C4-2B (cell line): ENCODE measurements at regions not wholly inside any gene's neighbourhood (a gene's known extent, or its start where the extent isn't known, plus 50 kb on each side); places are given as distances from the start of the nearest gene placed in this dataset.
"Not testable (repeated sequence)": the region's sequence is repeated elsewhere in the genome, so short reads cannot be mapped to it uniquely, and the experiment has no call there.

ENCODE experiments used
- H3K27ac ChIP-seq: fragments of 450-650 bp; 2 replicates; pipeline ENCODE4 v1.5.1; 2017
- CTCF ChIP-seq: fragments of 450-650 bp; conservative IDR thresholded peaks from 2 replicates; pipeline ENCODE4 v1.5.1; 2017; ENCODE audit warnings: mild to moderate bottlenecking
- ZFX ChIP-seq: fragments of 450-650 bp; IDR thresholded peaks from 2 replicates; pipeline ENCODE4 v1.6.1; 2017

DNA sequence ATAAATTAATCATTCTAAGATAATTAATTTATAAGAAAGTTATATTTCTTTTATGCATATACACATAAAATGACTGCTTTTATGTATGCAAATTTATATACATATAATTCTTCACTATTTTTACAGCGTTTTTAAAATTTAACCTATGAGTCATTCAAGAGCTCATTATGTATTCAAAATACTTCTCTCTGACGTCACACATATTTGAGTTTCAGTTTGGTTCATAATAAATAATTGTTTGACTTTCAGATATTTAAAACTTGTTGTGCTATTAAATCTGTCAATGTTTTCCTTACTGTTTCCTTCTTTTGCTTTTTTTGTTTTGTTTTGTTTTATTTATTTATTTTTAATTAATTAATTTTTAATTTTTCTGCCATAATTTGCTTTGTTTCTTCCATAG lies 467.5 kb upstream of the ADGRB3 start:
- H3K27ac ChIP-seq = no peak overlapping the region
- TF ChIP-seq ZFX (no peak), CTCF (no peak)

DNA sequence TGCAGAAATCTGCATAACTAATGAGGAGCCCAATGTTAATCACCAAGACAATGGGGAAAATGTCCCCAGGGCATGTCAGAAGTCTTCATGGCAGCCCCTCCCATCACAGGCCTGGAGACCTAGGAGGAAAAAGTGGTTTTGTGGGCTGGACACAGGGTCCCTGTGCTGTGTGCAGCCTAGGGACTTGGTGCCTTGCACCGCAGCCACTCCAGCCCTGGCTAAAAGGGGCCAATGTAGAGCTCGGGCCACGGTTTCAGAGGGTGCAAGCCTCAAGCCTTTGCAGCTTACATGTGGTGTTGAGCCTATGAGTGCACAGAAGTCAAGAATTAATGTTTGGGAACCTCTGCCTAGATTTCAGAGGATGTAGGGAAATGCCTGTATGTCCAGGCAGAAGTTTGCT lies 474.3 kb upstream of the ADGRB3 start:
- H3K27ac ChIP-seq = not testable (repeated sequence)

GRCh38 chr6:68160348-68160747 lies 474.7 kb upstream of the ADGRB3 start:
- TF ChIP-seq CTCF (no peak), ZFX (no peak)
- H3K27ac ChIP-seq = no peak overlapping the region

DNA sequence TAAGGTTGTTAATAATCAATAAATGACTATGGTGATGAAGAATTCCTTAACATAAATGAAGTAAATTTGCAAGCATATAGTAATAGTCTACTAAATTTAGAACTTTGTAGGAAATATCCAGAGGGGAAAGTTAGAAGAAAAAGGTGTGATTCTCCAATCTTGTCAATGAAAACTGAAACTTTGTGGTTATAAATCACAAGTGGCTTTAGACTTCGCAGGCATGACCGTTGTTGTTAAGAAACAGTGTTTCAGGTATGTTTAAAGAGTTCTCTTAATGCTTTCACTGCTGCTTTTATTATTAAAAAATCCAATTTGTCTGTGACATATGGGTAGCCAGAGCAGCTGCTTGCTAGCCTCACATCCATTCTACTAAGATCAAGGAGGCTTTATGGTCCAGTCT lies 475.6 kb upstream of the ADGRB3 start:
- no peak overlapping the region for H3K27ac ChIP-seq
- TF ChIP-seq CTCF = no peak
- TF ChIP-seq ZFX = no peak

- TF ChIP-seq ZFX = no peak
- TF ChIP-seq CTCF = no peak
- H3K27ac ChIP-seq = no peak overlapping the region
Measured at GRCh38 chr6:68158256-68158655, 476.8 kb upstream of the ADGRB3 start.

GRCh38 chr6:68144667-68145066 lies 490.4 kb upstream of the ADGRB3 start:
- H3K27ac ChIP-seq = no peak overlapping the region
- no peak for TF ChIP-seq CTCF
- TF ChIP-seq ZFX = no peak

GRCh38 chr6:68141190-68141589 lies 493.9 kb upstream of the ADGRB3 start:
- no peak for TF ChIP-seq ZFX
- TF ChIP-seq CTCF = no peak
- H3K27ac ChIP-seq = no peak overlapping the region

DNA sequence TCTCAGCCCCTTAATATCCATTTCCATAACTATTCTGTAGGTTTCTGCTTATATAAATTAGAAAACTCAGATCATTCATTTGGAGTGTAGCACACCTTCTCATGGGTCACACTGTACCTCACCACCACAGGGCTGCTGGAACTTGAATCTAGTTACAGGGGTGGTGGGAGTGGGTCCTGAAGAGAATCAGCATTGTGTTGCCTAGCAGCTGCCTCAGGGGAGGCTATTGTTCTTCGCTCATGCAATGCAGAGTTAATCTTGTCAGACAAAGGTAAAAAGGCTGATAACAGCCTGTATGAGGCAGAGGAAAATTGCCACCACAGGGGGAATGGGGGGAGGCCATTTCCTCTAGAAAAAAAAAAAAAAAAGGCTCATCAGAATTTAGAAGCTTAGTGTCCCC lies 496.0 kb upstream of the ADGRB3 start:
- no peak overlapping the region for H3K27ac ChIP-seq
- TF ChIP-seq ZFX (no peak), CTCF (no peak)
